Keratinocyte (primary cell): ENCODE measurements at regions not wholly inside any gene's neighbourhood (a gene's known extent, or its start where the extent isn't known, plus 50 kb on each side); places are given as distances from the start of the nearest gene placed in this dataset.

Source experiments
- DNase-seq: peaks from one replicate; pipeline ENCODE4 v3.0.0-alpha.2; 2011; ENCODE audit warnings: low read depth, missing footprints, low spot score
- FAIRE-seq: peaks from 2 replicates; lab custom pipeline; 2011; peaks lifted over from hg19 to GRCh38; lab: Jason Lieb, UNC
- H2AFZ ChIP-seq: 2 replicates; pipeline ENCODE4 v1.6.0; 2012; ENCODE audit warnings: low read length, control low read depth, inconsistent platforms; ENCODE audit not compliant: control insufficient read depth
- H3K27ac ChIP-seq: 2 replicates; pipeline ENCODE4 v1.5.1; 2011; ENCODE audit warnings: low read length; ENCODE audit not compliant: control insufficient read depth, insufficient read depth
- H3K27me3 ChIP-seq: 3 replicates; pipeline ENCODE4 v1.6.0; 2011; ENCODE audit warnings: low read length; ENCODE audit not compliant: control insufficient read depth, insufficient read depth; ENCODE audit errors: extremely low read depth
- H3K36me3 ChIP-seq, 2 experiments: 2 replicates in 1 of 2; 3 replicates in 1 of 2; pipeline ENCODE4 v1.5.1; 2011; ENCODE audit warnings: low read length in 2 of 2, mild to moderate bottlenecking in 1 of 2; ENCODE audit not compliant: control insufficient read depth in 2 of 2, insufficient read depth in 2 of 2; ENCODE audit errors: extremely low read depth in 1 of 2
- H3K4me1 ChIP-seq: 3 replicates; pipeline ENCODE4 v1.5.1; 2011; ENCODE audit warnings: low read length; ENCODE audit not compliant: control insufficient read depth, insufficient read depth; ENCODE audit errors: extremely low read depth
- H3K4me2 ChIP-seq: 3 replicates; pipeline ENCODE4 v1.6.0; 2011; ENCODE audit warnings: low read depth, low read length; ENCODE audit not compliant: control insufficient read depth, insufficient read depth; ENCODE audit errors: extremely low read depth
- H3K4me3 ChIP-seq, 3 experiments: fragments of 200-600 bp in 1 of 3; sonication (generic) in 1 of 3; 2 replicates in 2 of 3; 3 replicates in 1 of 3; pipeline ENCODE4 v1.5.1; 2011 to 2016; ENCODE audit warnings: low read length in 3 of 3, mild to moderate bottlenecking in 3 of 3, control low read depth in 2 of 3, inconsistent platforms in 1 of 3, low read depth in 1 of 3, mixed read lengths in 1 of 3, mixed run types in 1 of 3, moderate library complexity in 1 of 3; ENCODE audit not compliant: control insufficient read depth in 2 of 3, insufficient read depth in 2 of 3; ENCODE audit errors: extremely low read depth in 1 of 3
- H3K79me2 ChIP-seq: 2 replicates; pipeline ENCODE4 v1.6.0; 2012; ENCODE audit warnings: low read length; ENCODE audit not compliant: control insufficient read depth, insufficient read depth
- H3K9ac ChIP-seq: 3 replicates; pipeline ENCODE4 v1.6.0; 2011; ENCODE audit warnings: low read length; ENCODE audit not compliant: control insufficient read depth, insufficient read depth; ENCODE audit errors: extremely low read depth
- H3K9me1 ChIP-seq: 3 replicates; pipeline ENCODE4 v1.6.0; 2011; ENCODE audit warnings: low read length; ENCODE audit not compliant: control insufficient read depth, insufficient read depth; ENCODE audit errors: extremely low read depth
- H3K9me3 ChIP-seq: 2 replicates; pipeline ENCODE4 v1.5.1; 2012; ENCODE audit warnings: low read depth, low read length; ENCODE audit not compliant: control insufficient read depth
- H4K20me1 ChIP-seq: 3 replicates; pipeline ENCODE4 v1.6.0; 2011; ENCODE audit warnings: low read length; ENCODE audit not compliant: control insufficient read depth, insufficient read depth; ENCODE audit errors: extremely low read depth
- EZH2 ChIP-seq: IDR thresholded peaks from one replicate; pipeline ENCODE4 v1.6.1; 2012; ENCODE audit warnings: inconsistent platforms, mild to moderate bottlenecking, low read length, moderate library complexity
- dilution Hi-C: fragments of 300-500 bp; cut with MboI; formaldehyde crosslinking; loops from one replicate; pipeline ENCODE4 v1.7.0; 2020; ENCODE audit warnings: low sequenced_read_pairs; ENCODE audit not compliant: extremely low pct_ligation_motif_present
- TF ChIP-seq, protein P1 (sequence below), 3 experiments: IDR thresholded peaks in 1 of 3; conservative IDR thresholded peaks in 1 of 3; optimal IDR thresholded peaks in 1 of 3; 2 replicates in 2 of 3; 3 replicates in 1 of 3; pipeline versions ENCODE3 to v1.5.1; 2011; ENCODE audit warnings: low read length in 3 of 3, mild to moderate bottlenecking in 3 of 3, moderate library complexity in 2 of 3, control low read depth in 1 of 3, inconsistent platforms in 1 of 3; ENCODE audit not compliant: insufficient read depth in 2 of 3; ENCODE audit errors: extremely low read depth in 1 of 3

DNA sequence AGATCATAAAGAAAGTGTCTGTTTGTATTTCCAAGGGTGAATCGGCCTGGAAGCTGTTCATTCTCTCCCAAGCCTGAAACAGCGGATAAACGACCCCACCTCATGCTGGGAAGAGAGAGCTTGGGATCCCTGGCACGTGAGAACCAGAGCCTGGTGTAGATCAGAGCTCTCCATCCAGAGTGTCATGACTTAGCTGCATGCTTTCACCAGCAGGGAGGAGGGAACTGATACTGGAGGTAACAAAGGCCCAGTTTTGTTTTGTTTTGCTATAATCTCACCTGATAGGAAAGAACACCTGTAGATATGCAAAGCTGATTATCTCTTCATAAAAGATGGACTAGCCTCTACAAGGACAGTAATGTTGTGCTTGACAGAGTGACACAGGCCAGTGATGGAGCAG, 236.6 kb downstream of the POM121L12 start:
- Histone ChIP-seq H3K36me3 (no peaks in the 10 kb centered on the region), H3K9me3 (no peaks in the 10 kb centered on the region), H3K9ac (no peak overlapping the region), H3K27ac (no peak overlapping the region), H3K9me1 (no peaks in the 10 kb centered on the region), H2AFZ (no peak overlapping the region), H4K20me1 (no peaks in the 10 kb centered on the region), H3K4me2 (no peak overlapping the region), H3K27me3 (no peaks in the 10 kb centered on the region), H3K4me1 (no peaks in the 10 kb centered on the region), H3K4me3 (no peak overlapping the region), H3K79me2 (no peaks in the 10 kb centered on the region)
- FAIRE-seq (no peak), DNase-seq (no peak)
- TF ChIP-seq, protein P1, sequence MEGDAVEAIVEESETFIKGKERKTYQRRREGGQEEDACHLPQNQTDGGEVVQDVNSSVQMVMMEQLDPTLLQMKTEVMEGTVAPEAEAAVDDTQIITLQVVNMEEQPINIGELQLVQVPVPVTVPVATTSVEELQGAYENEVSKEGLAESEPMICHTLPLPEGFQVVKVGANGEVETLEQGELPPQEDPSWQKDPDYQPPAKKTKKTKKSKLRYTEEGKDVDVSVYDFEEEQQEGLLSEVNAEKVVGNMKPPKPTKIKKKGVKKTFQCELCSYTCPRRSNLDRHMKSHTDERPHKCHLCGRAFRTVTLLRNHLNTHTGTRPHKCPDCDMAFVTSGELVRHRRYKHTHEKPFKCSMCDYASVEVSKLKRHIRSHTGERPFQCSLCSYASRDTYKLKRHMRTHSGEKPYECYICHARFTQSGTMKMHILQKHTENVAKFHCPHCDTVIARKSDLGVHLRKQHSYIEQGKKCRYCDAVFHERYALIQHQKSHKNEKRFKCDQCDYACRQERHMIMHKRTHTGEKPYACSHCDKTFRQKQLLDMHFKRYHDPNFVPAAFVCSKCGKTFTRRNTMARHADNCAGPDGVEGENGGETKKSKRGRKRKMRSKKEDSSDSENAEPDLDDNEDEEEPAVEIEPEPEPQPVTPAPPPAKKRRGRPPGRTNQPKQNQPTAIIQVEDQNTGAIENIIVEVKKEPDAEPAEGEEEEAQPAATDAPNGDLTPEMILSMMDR (optimal IDR thresholded peaks at IDR 0.05 in 1 of 3, IDR thresholded peaks at IDR 0.05 in 1 of 3, conservative IDR thresholded peaks at IDR 0.05 in 1 of 3; ENCODE audit: extremely low read depth in 1 of 3, insufficient read depth in 2 of 3, low read length in 3 of 3): no peak
- TF ChIP-seq EZH2: no peak
- dilution Hi-C loops: no loop called here

DNA sequence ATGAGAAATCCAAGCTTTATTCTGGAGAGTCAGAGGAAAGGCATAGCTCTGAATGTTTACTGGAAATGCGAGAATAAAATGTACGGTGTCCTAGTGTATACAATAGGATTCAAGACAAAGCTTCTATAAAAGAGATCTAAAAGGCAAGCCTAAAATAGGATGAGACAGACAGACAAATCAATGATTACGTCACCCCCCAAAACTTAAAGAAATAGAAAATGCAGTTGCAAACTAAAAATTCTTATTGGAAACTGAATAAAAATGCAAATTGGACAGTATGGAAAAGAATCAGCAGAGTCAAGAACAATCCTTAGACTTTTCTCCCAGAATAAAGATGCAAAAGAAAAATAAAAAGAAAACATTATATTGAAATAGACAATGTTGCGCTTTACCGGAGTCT, 245.9 kb downstream of the POM121L12 start:
- dilution Hi-C loops: no loop called here
- no peak overlapping the region for H3K4me3 ChIP-seq
- no peaks in the 10 kb centered on the region for H4K20me1 ChIP-seq
- DNase-seq (no peak), FAIRE-seq (no peak)
- TF ChIP-seq, protein P1 (optimal IDR thresholded peaks at IDR 0.05 in 1 of 3, IDR thresholded peaks at IDR 0.05 in 1 of 3, conservative IDR thresholded peaks at IDR 0.05 in 1 of 3; ENCODE audit: extremely low read depth in 1 of 3, insufficient read depth in 2 of 3, low read length in 3 of 3): no peak
- no peak for TF ChIP-seq EZH2
- no peak overlapping the region for H2AFZ ChIP-seq
- H3K79me2 ChIP-seq: no peaks in the 10 kb centered on the region
- no peaks in the 10 kb centered on the region for H3K4me1 ChIP-seq
- H3K36me3 ChIP-seq: no peaks in the 10 kb centered on the region
- H3K27ac ChIP-seq: no peak overlapping the region
- H3K9me3 ChIP-seq: no peaks in the 10 kb centered on the region
- H3K9ac ChIP-seq: no peak overlapping the region
- no peaks in the 10 kb centered on the region for H3K27me3 ChIP-seq
- H3K4me2 ChIP-seq: no peak overlapping the region
- no peaks in the 10 kb centered on the region for H3K9me1 ChIP-seq
